Panc1 (cell line): ENCODE measurements at regions not wholly inside any gene's neighbourhood (a gene's known extent, or its start where the extent isn't known, plus 50 kb on each side); places are given as distances from the start of the nearest gene placed in this dataset.

Experiments
- ATAC-seq: fragments of 200-7000 bp; cut with Tn5 transposase; 2 replicates; pipeline ENCODE4 v1.9.1; 2020; ENCODE audit warnings: mild to moderate bottlenecking, moderate library complexity
- BruUV-seq: library from RNA; stranded (reverse); fragments of 400-500 nt; replicated peaks from 2 replicates; lab custom pipeline; 2021; lab: Mats Ljungman, UMichigan
- CTCF ChIA-PET: fragments of 300-600 bp; sonication (Branson Sonifier 250); formaldehyde crosslinking; loops from one replicate; lab custom pipeline; 2022; ENCODE audit warnings: antibody characterized with exemption; lab: Charles Lee
- POLR2A ChIA-PET: fragments of 300-600 bp; sonication (Branson Sonifier 250); formaldehyde crosslinking; loops from one replicate; lab custom pipeline; 2022; ENCODE audit warnings: antibody characterized with exemption; lab: Charles Lee
- DNase-seq: peaks from one replicate; pipeline ENCODE4 v3.0.0-alpha.2; 2010; ENCODE audit warnings: low read depth, low spot score
- H3K27ac ChIP-seq: 2 replicates; pipeline ENCODE4 v1.5.1; 2011; ENCODE audit warnings: mild to moderate bottlenecking, low read length, inconsistent platforms
- H3K27me3 ChIP-seq: fragments of 200-500 bp; sonication (Bioruptor generic); 2 replicates; pipeline ENCODE4 v1.6.0; 2014; ENCODE audit warnings: low read length, inconsistent platforms; ENCODE audit not compliant: control insufficient read depth, insufficient read depth
- H3K36me3 ChIP-seq: fragments of 200-500 bp; sonication (Bioruptor generic); 2 replicates; pipeline ENCODE4 v1.5.1; 2014; ENCODE audit warnings: inconsistent platforms, mild to moderate bottlenecking, low read length, moderate library complexity; ENCODE audit not compliant: control insufficient read depth, insufficient read depth
- H3K4me1 ChIP-seq: 2 replicates; pipeline ENCODE4 v1.5.1; 2011; ENCODE audit warnings: inconsistent platforms, mild to moderate bottlenecking, low read length, moderate library complexity; ENCODE audit not compliant: control insufficient read depth, insufficient read depth
- H3K4me3 ChIP-seq, 2 experiments: 2 replicates each; pipeline ENCODE4 v1.5.1; 2011 to 2012; ENCODE audit warnings: low read depth in 2 of 2, low read length in 2 of 2, mild to moderate bottlenecking in 2 of 2, inconsistent platforms in 1 of 2, moderate library complexity in 1 of 2
- H3K9me3 ChIP-seq: fragments of 200-500 bp; sonication (Bioruptor generic); 2 replicates; pipeline ENCODE4 v1.5.1; 2014; ENCODE audit warnings: low read depth, mild to moderate bottlenecking, inconsistent platforms, low read length, moderate library complexity; ENCODE audit not compliant: control insufficient read depth, insufficient read depth
- POLR2AphosphoS5 ChIP-seq: IDR thresholded peaks from 2 replicates; pipeline ENCODE4 v1.6.1; 2012; ENCODE audit warnings: mild to moderate bottlenecking, low read depth, low read length, moderate library complexity
- SIN3A ChIP-seq: IDR thresholded peaks from 2 replicates; pipeline ENCODE4 v1.6.1; 2012; ENCODE audit warnings: low read depth, mild to moderate bottlenecking, low read length, moderate library complexity, borderline replicate concordance; ENCODE audit not compliant: insufficient read depth
- TCF7L2 ChIP-seq: IDR thresholded peaks from 2 replicates; pipeline ENCODE4 v1.6.1; 2011; ENCODE audit warnings: mild to moderate bottlenecking, low read depth, low read length, inconsistent platforms
- in situ Hi-C: cut with HindIII; loops from 2 replicates; pipeline ENCODE4 v1.10.0; 2016; ENCODE audit warnings: low sequenced_read_pairs, low pct_unique_long_range_greater_than_20kb
- intact Hi-C: fragments of 100-400 bp; cut with micrococcal nuclease; formaldehyde crosslinking; loops from one replicate; pipeline ENCODE4 v1.10.0; 2022; ENCODE audit not compliant: unreplicated experiment
- TF ChIP-seq, protein P1 (sequence below), 2 experiments: IDR thresholded peaks; 2 replicates each; pipeline ENCODE4 v1.6.1; 2011 to 2012; ENCODE audit warnings: low read depth in 2 of 2, control low read depth in 1 of 2, low read length in 1 of 2, mild to moderate bottlenecking in 1 of 2, moderate library complexity in 1 of 2; ENCODE audit not compliant: insufficient read depth in 1 of 2
- TF ChIP-seq, protein P2 (sequence below): fragments of 450-650 bp; IDR thresholded peaks from 2 replicates; pipeline ENCODE4 v1.5.1; 2017; ENCODE audit warnings: mild to moderate bottlenecking

GRCh38 chr3:118842147-118842863 lies 192.3 kb downstream of the IGSF11 start:
- BruUV-seq: no TSS peak
- Histone ChIP-seq H3K36me3 (no peaks in the 10 kb centered on the region), H3K4me1 (no peaks in the 10 kb centered on the region), H3K4me3 (peak overlapping the region in 1 of 2 experiments; percentile 15; a peak in 2 of 4 replicates), H3K9me3 (no peaks in the 10 kb centered on the region), H3K27ac (no peak overlapping the region), H3K27me3 (no peaks in the 10 kb centered on the region)
- intact Hi-C loops (no loop called here), in situ Hi-C loops (no loop called here)
- ChIA-PET CTCF (no interaction called here), POLR2A (no interaction called here)
- no peak for DNase-seq
- ATAC-seq: no peak
- TF ChIP-seq, protein P1, sequence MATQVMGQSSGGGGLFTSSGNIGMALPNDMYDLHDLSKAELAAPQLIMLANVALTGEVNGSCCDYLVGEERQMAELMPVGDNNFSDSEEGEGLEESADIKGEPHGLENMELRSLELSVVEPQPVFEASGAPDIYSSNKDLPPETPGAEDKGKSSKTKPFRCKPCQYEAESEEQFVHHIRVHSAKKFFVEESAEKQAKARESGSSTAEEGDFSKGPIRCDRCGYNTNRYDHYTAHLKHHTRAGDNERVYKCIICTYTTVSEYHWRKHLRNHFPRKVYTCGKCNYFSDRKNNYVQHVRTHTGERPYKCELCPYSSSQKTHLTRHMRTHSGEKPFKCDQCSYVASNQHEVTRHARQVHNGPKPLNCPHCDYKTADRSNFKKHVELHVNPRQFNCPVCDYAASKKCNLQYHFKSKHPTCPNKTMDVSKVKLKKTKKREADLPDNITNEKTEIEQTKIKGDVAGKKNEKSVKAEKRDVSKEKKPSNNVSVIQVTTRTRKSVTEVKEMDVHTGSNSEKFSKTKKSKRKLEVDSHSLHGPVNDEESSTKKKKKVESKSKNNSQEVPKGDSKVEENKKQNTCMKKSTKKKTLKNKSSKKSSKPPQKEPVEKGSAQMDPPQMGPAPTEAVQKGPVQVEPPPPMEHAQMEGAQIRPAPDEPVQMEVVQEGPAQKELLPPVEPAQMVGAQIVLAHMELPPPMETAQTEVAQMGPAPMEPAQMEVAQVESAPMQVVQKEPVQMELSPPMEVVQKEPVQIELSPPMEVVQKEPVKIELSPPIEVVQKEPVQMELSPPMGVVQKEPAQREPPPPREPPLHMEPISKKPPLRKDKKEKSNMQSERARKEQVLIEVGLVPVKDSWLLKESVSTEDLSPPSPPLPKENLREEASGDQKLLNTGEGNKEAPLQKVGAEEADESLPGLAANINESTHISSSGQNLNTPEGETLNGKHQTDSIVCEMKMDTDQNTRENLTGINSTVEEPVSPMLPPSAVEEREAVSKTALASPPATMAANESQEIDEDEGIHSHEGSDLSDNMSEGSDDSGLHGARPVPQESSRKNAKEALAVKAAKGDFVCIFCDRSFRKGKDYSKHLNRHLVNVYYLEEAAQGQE (IDR thresholded peaks at IDR 0.05; ENCODE audit: insufficient read depth in 1 of 2, low read depth in 2 of 2, low read length in 1 of 2): no peak
- TF ChIP-seq POLR2AphosphoS5 (no peak), TCF7L2 (no peak), SIN3A (no peak)
- TF ChIP-seq, protein P2, sequence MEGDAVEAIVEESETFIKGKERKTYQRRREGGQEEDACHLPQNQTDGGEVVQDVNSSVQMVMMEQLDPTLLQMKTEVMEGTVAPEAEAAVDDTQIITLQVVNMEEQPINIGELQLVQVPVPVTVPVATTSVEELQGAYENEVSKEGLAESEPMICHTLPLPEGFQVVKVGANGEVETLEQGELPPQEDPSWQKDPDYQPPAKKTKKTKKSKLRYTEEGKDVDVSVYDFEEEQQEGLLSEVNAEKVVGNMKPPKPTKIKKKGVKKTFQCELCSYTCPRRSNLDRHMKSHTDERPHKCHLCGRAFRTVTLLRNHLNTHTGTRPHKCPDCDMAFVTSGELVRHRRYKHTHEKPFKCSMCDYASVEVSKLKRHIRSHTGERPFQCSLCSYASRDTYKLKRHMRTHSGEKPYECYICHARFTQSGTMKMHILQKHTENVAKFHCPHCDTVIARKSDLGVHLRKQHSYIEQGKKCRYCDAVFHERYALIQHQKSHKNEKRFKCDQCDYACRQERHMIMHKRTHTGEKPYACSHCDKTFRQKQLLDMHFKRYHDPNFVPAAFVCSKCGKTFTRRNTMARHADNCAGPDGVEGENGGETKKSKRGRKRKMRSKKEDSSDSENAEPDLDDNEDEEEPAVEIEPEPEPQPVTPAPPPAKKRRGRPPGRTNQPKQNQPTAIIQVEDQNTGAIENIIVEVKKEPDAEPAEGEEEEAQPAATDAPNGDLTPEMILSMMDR: no peak

DNA sequence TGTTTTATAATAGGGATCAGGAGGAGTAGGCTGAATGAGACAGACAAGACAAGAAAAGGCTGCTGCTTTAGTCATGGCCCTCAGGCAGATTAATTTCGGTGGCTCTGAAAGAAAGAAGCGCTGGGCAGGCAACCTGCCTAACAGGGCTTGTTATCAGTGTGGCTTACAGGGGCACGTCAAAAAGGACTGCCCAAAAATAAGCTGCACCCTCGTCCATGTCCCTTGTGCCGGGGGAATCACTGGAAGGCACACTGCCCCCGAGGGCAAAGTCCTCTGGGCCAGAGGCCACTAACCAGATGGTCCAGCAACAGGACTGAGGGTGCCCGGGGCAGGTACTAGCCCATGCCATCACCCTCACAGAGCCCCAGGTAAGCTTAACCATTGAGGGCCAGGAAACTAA lies 188.5 kb downstream of the IGSF11 start:
- CTCF ChIA-PET: no interaction called here
- H3K36me3 ChIP-seq: no peaks in the 10 kb centered on the region
- no peak for DNase-seq
- in situ Hi-C loops: no loop called here
- intact Hi-C loops: no loop called here
- no peaks in the 10 kb centered on the region for H3K9me3 ChIP-seq
- TF ChIP-seq SIN3A (no peak), TCF7L2 (no peak), POLR2AphosphoS5 (no peak)
- TF ChIP-seq, protein P2: no peak
- TF ChIP-seq, protein P1 (IDR thresholded peaks at IDR 0.05; ENCODE audit: insufficient read depth in 1 of 2, low read depth in 2 of 2, low read length in 1 of 2): no peak
- no peak overlapping the region for H3K27ac ChIP-seq
- H3K4me3 ChIP-seq: no peak overlapping the region
- POLR2A ChIA-PET: no interaction called here
- no peak for ATAC-seq
- H3K4me1 ChIP-seq: no peaks in the 10 kb centered on the region
- BruUV-seq: no TSS peak
- H3K27me3 ChIP-seq: no peaks in the 10 kb centered on the region
